ENCODE measurements at regions not wholly inside any gene's neighbourhood (a gene's known extent, or its start where the extent isn't known, plus 50 kb on each side); places are given as distances from the start of the nearest gene placed in this dataset.
A peak's percentile ranks its signal among the peaks of the same experiment; 100 is the strongest.

GRCh38 chr19:30670562-30671366, 298.6 kb downstream of the ZNF536 start:
- no peak for DNase-seq (ENCODE audit: low read depth)

- no peak for DNase-seq (ENCODE audit: low read depth)
These were observed 297.8 kb downstream of the ZNF536 start for GRCh38 chr19:30670011-30670329.

- DNase-seq (ENCODE audit: low read depth) = peak; percentile 55
These were observed 297.3 kb downstream of the ZNF536 start for GRCh38 chr19:30669329-30670010.

- no peak for DNase-seq (ENCODE audit: low read depth)
These were observed 296.5 kb downstream of the ZNF536 start for GRCh38 chr19:30668521-30669155.

- no peak for DNase-seq (ENCODE audit: low read depth)
These were observed 295.6 kb downstream of the ZNF536 start for GRCh38 chr19:30667746-30668145.

- DNase-seq (ENCODE audit: low read depth) = no peak
These were observed 295.0 kb downstream of the ZNF536 start for GRCh38 chr19:30667227-30667626.

GRCh38 chr19:30666301-30666803, 294.2 kb downstream of the ZNF536 start:
- DNase-seq (ENCODE audit: low read depth) = peak; percentile 49

GRCh38 chr19:30665449-30665848, 293.3 kb downstream of the ZNF536 start:
- DNase-seq (ENCODE audit: low read depth) = no peak

- DNase-seq (ENCODE audit: low read depth) = no peak
These were observed 291.5 kb downstream of the ZNF536 start for GRCh38 chr19:30663611-30664174.

- peak; percentile 38 for DNase-seq (ENCODE audit: low read depth)
These were observed 290.2 kb downstream of the ZNF536 start for GRCh38 chr19:30662211-30662861.

GRCh38 chr19:30659638-30660037, 287.5 kb downstream of the ZNF536 start:
- no peak for DNase-seq (ENCODE audit: low read depth)

GRCh38 chr19:30656520-30657100, 284.4 kb downstream of the ZNF536 start:
- no peak for DNase-seq (ENCODE audit: low read depth)

- no peak for DNase-seq (ENCODE audit: low read depth)
These were observed 281.6 kb downstream of the ZNF536 start for GRCh38 chr19:30653646-30654386.

GRCh38 chr19:30652751-30653150, 280.6 kb downstream of the ZNF536 start:
- DNase-seq (ENCODE audit: low read depth) = no peak

- no peak for DNase-seq (ENCODE audit: low read depth)
These were observed 279.5 kb downstream of the ZNF536 start for GRCh38 chr19:30651691-30652090.

- DNase-seq (ENCODE audit: low read depth) = no peak
These were observed 278.9 kb downstream of the ZNF536 start for GRCh38 chr19:30651066-30651465.

GRCh38 chr19:30649934-30650614, 277.9 kb downstream of the ZNF536 start:
- peak; percentile 54 for DNase-seq (ENCODE audit: low read depth)

GRCh38 chr19:30648866-30649862, 277.0 kb downstream of the ZNF536 start:
- DNase-seq (ENCODE audit: low read depth) = no peak

All from myocyte (in vitro differentiated cells).